Smooth muscle cell (in vitro differentiated cells): ENCODE measurements at regions not wholly inside any gene's neighbourhood (a gene's known extent, or its start where the extent isn't known, plus 50 kb on each side); places are given as distances from the start of the nearest gene placed in this dataset.

Experiments
- DNase-seq: peaks from one replicate; lab custom pipeline; 2025; ENCODE audit not compliant: unreplicated experiment; lab: John Stamatoyannopoulos, UW
- H2AFZ ChIP-seq: fragments of 200-600 bp; sonication (generic); 2 replicates; pipeline ENCODE4 v1.6.0; 2016; ENCODE audit warnings: antibody characterized with exemption, low read depth, mild to moderate bottlenecking
- H3F3A ChIP-seq: fragments of 200-600 bp; sonication (generic); 2 replicates; pipeline ENCODE4 v1.6.0; 2017; ENCODE audit warnings: antibody characterized with exemption, low read depth
- H3K27ac ChIP-seq: fragments of 200-600 bp; sonication (generic); 2 replicates; pipeline ENCODE4 v1.5.1; 2016; ENCODE audit warnings: low read depth, mild to moderate bottlenecking
- H3K27me3 ChIP-seq: fragments of 200-600 bp; sonication (generic); 2 replicates; pipeline ENCODE4 v1.6.1; 2016; ENCODE audit warnings: low read depth, mild to moderate bottlenecking
- H3K36me3 ChIP-seq: fragments of 200-600 bp; sonication (generic); 2 replicates; pipeline ENCODE4 v1.5.1; 2016; ENCODE audit warnings: low read depth
- H3K4me1 ChIP-seq: fragments of 200-600 bp; sonication (generic); 2 replicates; pipeline ENCODE4 v1.5.1; 2016; ENCODE audit warnings: low read depth
- H3K4me2 ChIP-seq: fragments of 200-600 bp; sonication (generic); 2 replicates; pipeline ENCODE4 v1.6.0; 2016; ENCODE audit warnings: mild to moderate bottlenecking
- H3K4me3 ChIP-seq: fragments of 200-600 bp; sonication (generic); 2 replicates; pipeline ENCODE4 v1.5.1; 2016; ENCODE audit warnings: mild to moderate bottlenecking
- H3K79me2 ChIP-seq: fragments of 200-600 bp; sonication (generic); 2 replicates; pipeline ENCODE4 v1.6.0; 2016; ENCODE audit warnings: low read depth, mild to moderate bottlenecking
- H3K9ac ChIP-seq: fragments of 200-600 bp; sonication (generic); 2 replicates; pipeline ENCODE4 v1.6.0; 2016; ENCODE audit warnings: low read depth
- H3K9me3 ChIP-seq: fragments of 200-600 bp; sonication (generic); replicated peaks from 2 replicates; pipeline ENCODE4 v1.5.1; 2016; ENCODE audit warnings: low read depth
- H4K20me1 ChIP-seq: fragments of 200-600 bp; sonication (generic); 2 replicates; pipeline ENCODE4 v1.6.0; 2016; ENCODE audit warnings: low read depth
- CTCF ChIP-seq: fragments of 200-600 bp; sonication (generic); IDR thresholded peaks from 2 replicates; pipeline ENCODE4 v1.5.1; 2017; ENCODE audit warnings: borderline replicate concordance, mild to moderate bottlenecking, antibody characterized with exemption; ENCODE audit not compliant: insufficient read depth, poor library complexity, severe bottlenecking
- WGBS: methylation state at CpG from one replicate; pipeline ENCODE4 v1.1.7; 2016; ENCODE audit warnings: low lambda C conversion rate; 5-methylcytosine and 5-hydroxymethylcytosine counted together

DNA sequence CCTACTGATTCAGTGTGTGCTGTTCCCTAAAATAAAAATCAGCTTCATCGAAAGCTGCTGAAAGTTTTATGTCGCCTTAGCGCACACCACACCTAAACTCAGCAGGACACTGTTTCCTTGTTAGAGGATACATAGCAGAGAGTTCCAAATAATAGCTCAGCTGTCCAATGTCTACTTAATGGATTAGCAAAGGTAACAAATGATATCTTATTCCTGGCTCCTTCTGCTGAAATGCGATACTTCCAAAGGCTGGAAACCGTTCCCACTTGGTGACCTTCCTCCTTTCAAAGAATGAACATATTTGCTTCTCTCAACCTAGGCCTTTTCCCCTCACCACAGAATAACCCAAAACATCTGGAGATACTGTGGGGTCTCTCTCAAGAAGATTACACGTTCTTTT lies 189.5 kb upstream of the GMDS start:
- no peaks in the 10 kb centered on the region for H3K79me2 ChIP-seq
- H3K9ac ChIP-seq = no peak overlapping the region
- no peaks in the 10 kb centered on the region for H4K20me1 ChIP-seq
- peaks cover 4% of the 10 kb centered on the region for H3K4me1 ChIP-seq
- H3K27me3 ChIP-seq = no peaks in the 10 kb centered on the region
- no peak for DNase-seq
- no peak for TF ChIP-seq CTCF
- WGBS = 92% methylated on average over 6 of the region's 6 CpGs
- H3K36me3 ChIP-seq = no peaks in the 10 kb centered on the region
- H3K4me3 ChIP-seq = no peak overlapping the region
- H3K4me2 ChIP-seq = no peak overlapping the region
- no peak overlapping the region for H3K27ac ChIP-seq
- H3K9me3 ChIP-seq = no peaks in the 10 kb centered on the region
- H3F3A ChIP-seq = no peaks in the 10 kb centered on the region
- H2AFZ ChIP-seq = no peak overlapping the region

DNA sequence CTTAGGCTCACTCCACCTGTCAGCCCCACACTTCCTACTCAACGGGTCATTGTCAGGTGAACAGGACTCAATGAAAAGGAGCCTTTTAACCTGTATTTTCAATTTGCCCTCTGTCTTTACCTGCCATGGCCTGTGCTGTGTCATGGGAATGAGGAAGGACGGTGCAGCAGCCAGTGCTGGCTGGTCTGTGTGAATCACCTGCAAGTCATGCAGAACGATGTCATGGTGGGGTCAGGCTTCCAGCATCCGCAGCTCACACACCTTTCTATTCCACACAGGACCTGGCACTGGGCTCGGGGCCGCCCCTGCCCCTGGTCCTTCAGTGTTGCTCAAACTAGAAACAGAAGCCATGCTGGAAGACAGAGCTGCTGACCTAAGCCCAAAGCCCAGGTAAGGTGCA lies 188.7 kb upstream of the GMDS start:
- Histone ChIP-seq H4K20me1 (no peaks in the 10 kb centered on the region), H3K4me2 (no peak overlapping the region), H3K4me3 (no peak overlapping the region), H3K27me3 (no peaks in the 10 kb centered on the region), H3K79me2 (no peaks in the 10 kb centered on the region), H3K4me1 (peaks cover 4% of the 10 kb centered on the region), H3K9me3 (no peaks in the 10 kb centered on the region), H3K9ac (no peak overlapping the region), H3K27ac (peak overlapping the region; percentile 7), H3K36me3 (no peaks in the 10 kb centered on the region), H3F3A (no peaks in the 10 kb centered on the region), H2AFZ (no peak overlapping the region)
- no peak for TF ChIP-seq CTCF
- 75% methylated on average over 6 of the region's 6 CpGs for WGBS
- DNase-seq = no peak

DNA sequence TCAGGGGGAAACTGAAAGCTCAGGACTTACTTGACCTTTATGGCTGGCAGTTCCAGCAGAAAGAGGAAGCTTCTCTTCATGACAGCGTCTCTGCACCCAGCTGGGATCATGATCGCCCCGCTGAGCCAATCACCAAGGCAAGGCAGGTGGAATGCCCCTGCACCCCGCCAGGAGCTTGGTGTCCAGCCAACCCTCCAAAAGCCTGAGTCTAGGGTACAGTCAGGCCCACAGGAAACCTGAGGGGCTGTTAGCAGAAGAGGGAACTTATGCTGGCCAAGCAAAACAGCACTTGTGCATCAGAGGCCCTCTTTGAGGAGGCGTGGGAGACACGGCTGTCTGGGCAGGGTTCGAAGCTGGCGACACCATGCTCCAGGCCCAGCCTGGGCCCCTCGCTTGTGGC lies 188.3 kb upstream of the GMDS start:
- DNase-seq = no peak
- no peaks in the 10 kb centered on the region for H3K27me3 ChIP-seq
- H3K4me1 ChIP-seq = peaks cover 4% of the 10 kb centered on the region
- H3K79me2 ChIP-seq = no peaks in the 10 kb centered on the region
- no peak overlapping the region for H2AFZ ChIP-seq
- H3K4me3 ChIP-seq = no peak overlapping the region
- H3K9ac ChIP-seq = no peak overlapping the region
- no peaks in the 10 kb centered on the region for H4K20me1 ChIP-seq
- TF ChIP-seq CTCF = no peak
- H3K4me2 ChIP-seq = no peak overlapping the region
- H3K27ac ChIP-seq = peak overlapping the region; percentile 7
- no peaks in the 10 kb centered on the region for H3F3A ChIP-seq
- WGBS = 95% methylated on average over 9 of the region's 9 CpGs
- no peaks in the 10 kb centered on the region for H3K9me3 ChIP-seq
- no peaks in the 10 kb centered on the region for H3K36me3 ChIP-seq

DNA sequence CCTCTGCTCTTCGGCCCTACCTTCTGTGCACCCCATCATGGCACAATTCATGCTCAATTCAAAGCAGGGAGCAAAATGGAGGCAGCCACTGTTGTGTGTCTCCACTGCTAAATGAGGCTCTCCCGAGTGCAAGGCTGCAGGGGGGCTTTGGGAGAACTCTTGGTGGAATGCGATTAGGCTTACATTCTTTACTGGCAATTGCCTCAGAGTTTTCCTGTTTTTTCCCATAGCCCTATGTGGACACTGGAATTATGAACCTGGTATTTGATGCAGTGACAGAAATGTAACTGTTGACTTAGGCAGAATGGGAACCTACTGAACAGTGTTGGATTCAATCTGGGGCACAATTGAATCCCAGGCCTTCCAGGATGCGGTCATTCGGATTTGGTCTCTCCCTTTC lies 187.9 kb upstream of the GMDS start:
- Histone ChIP-seq H3F3A (no peaks in the 10 kb centered on the region), H3K27me3 (no peaks in the 10 kb centered on the region), H2AFZ (no peak overlapping the region), H3K9ac (no peak overlapping the region), H3K4me3 (no peak overlapping the region), H3K36me3 (no peaks in the 10 kb centered on the region), H3K79me2 (no peaks in the 10 kb centered on the region), H3K4me2 (no peak overlapping the region), H3K4me1 (peaks cover 4% of the 10 kb centered on the region), H3K27ac (no peak overlapping the region), H3K9me3 (no peaks in the 10 kb centered on the region), H4K20me1 (no peaks in the 10 kb centered on the region)
- TF ChIP-seq CTCF = no peak
- 86% methylated on average over 5 of the region's 5 CpGs for WGBS
- DNase-seq = no peak
